ENCODE measurements at regions not wholly inside any gene's neighbourhood (a gene's known extent, or its start where the extent isn't known, plus 50 kb on each side); places are given as distances from the start of the nearest gene placed in this dataset.
"Not testable (repeated sequence)": the region's sequence is repeated elsewhere in the genome, so short reads cannot be mapped to it uniquely, and the experiment has no call there.

- H3K4me3 Mint-ChIP-seq = no peak overlapping the region
- no peaks in the 10 kb centered on the region for H3K27me3 Mint-ChIP-seq (ENCODE audit: insufficient read depth)
- no peak overlapping the region for H3K27ac Mint-ChIP-seq
- H3K9me3 Mint-ChIP-seq = no peaks in the 10 kb centered on the region
- no peaks in the 10 kb centered on the region for H3K36me3 Mint-ChIP-seq (ENCODE audit: low read depth)
- intact Hi-C loops (cut with micrococcal nuclease) = no loop called here
- DNase-seq (ENCODE audit: low spot score) = no peak
- H3K4me1 Mint-ChIP-seq (ENCODE audit: low read depth) = no peaks in the 10 kb centered on the region
These were observed 155.5 kb downstream of the DSC3 start for GRCh38 chr18:30886998-30887397.

GRCh38 chr18:30870466-30870865 lies 172.1 kb downstream of the DSC3 start:
- H3K36me3 Mint-ChIP-seq (ENCODE audit: low read depth) = no peaks in the 10 kb centered on the region
- no peaks in the 10 kb centered on the region for H3K4me1 Mint-ChIP-seq (ENCODE audit: low read depth)
- no peak overlapping the region for H3K27ac Mint-ChIP-seq
- intact Hi-C loops (cut with micrococcal nuclease) = no loop called here
- no peak for DNase-seq (ENCODE audit: low spot score)
- peaks cover 8% of the 10 kb centered on the region for H3K9me3 Mint-ChIP-seq
- H3K4me3 Mint-ChIP-seq = no peak overlapping the region
- H3K27me3 Mint-ChIP-seq (ENCODE audit: insufficient read depth) = no peaks in the 10 kb centered on the region

- no peaks in the 10 kb centered on the region for H3K4me1 Mint-ChIP-seq (ENCODE audit: low read depth)
- intact Hi-C loops (cut with micrococcal nuclease) = no loop called here
- no peak for DNase-seq (ENCODE audit: low spot score)
- no peak overlapping the region for H3K4me3 Mint-ChIP-seq
- H3K36me3 Mint-ChIP-seq (ENCODE audit: low read depth) = no peaks in the 10 kb centered on the region
- no peak overlapping the region for H3K27ac Mint-ChIP-seq
- H3K27me3 Mint-ChIP-seq (ENCODE audit: insufficient read depth) = no peaks in the 10 kb centered on the region
- H3K9me3 Mint-ChIP-seq = peaks cover 5% of the 10 kb centered on the region
These were observed 179.6 kb downstream of the DSC3 start for GRCh38 chr18:30862900-30863299.

GRCh38 chr18:30860741-30861140 lies 181.8 kb downstream of the DSC3 start:
- Mint-ChIP-seq H3K27ac (no peak overlapping the region), H3K36me3 (ENCODE audit: low read depth) (no peaks in the 10 kb centered on the region), H3K27me3 (ENCODE audit: insufficient read depth) (no peaks in the 10 kb centered on the region), H3K9me3 (no peaks in the 10 kb centered on the region), H3K4me3 (no peak overlapping the region), H3K4me1 (ENCODE audit: low read depth) (no peaks in the 10 kb centered on the region)
- DNase-seq (ENCODE audit: low spot score) = no peak
- intact Hi-C loops (cut with micrococcal nuclease) = no loop called here

GRCh38 chr18:30859036-30859435 lies 183.5 kb downstream of the DSC3 start:
- intact Hi-C loops (cut with micrococcal nuclease) = loop anchor here (10.0 kb wide), 1 partner anchor 56 kb away; no protein-coding TSS in a partner anchor
- Mint-ChIP-seq H3K27me3 (ENCODE audit: insufficient read depth) (no peaks in the 10 kb centered on the region), H3K4me3 (no peak overlapping the region), H3K4me1 (ENCODE audit: low read depth) (no peaks in the 10 kb centered on the region), H3K36me3 (ENCODE audit: low read depth) (no peaks in the 10 kb centered on the region), H3K27ac (no peak overlapping the region), H3K9me3 (no peaks in the 10 kb centered on the region)
- no peak for DNase-seq (ENCODE audit: low spot score)

- Mint-ChIP-seq H3K27me3 (ENCODE audit: insufficient read depth) (no peaks in the 10 kb centered on the region), H3K9me3 (no peaks in the 10 kb centered on the region), H3K27ac (no peak overlapping the region), H3K4me1 (ENCODE audit: low read depth) (no peaks in the 10 kb centered on the region), H3K4me3 (no peak overlapping the region), H3K36me3 (ENCODE audit: low read depth) (no peaks in the 10 kb centered on the region)
- intact Hi-C loops (cut with micrococcal nuclease) = loop anchor here (10.0 kb wide), 1 partner anchor 56 kb away; no protein-coding TSS in a partner anchor
- no peak for DNase-seq (ENCODE audit: low spot score)
These were observed 184.0 kb downstream of the DSC3 start for GRCh38 chr18:30858560-30858959.

- no peak overlapping the region for H3K4me3 Mint-ChIP-seq
- DNase-seq (ENCODE audit: low spot score) = no peak
- intact Hi-C loops (cut with micrococcal nuclease) = loop anchor here (10.0 kb wide), 1 partner anchor 59 kb away; no protein-coding TSS in a partner anchor
- H3K36me3 Mint-ChIP-seq (ENCODE audit: low read depth) = no peaks in the 10 kb centered on the region
- H3K4me1 Mint-ChIP-seq (ENCODE audit: low read depth) = no peaks in the 10 kb centered on the region
- H3K9me3 Mint-ChIP-seq = no peaks in the 10 kb centered on the region
- no peaks in the 10 kb centered on the region for H3K27me3 Mint-ChIP-seq (ENCODE audit: insufficient read depth)
- H3K27ac Mint-ChIP-seq = no peak overlapping the region
These were observed 186.8 kb downstream of the DSC3 start for GRCh38 chr18:30855762-30856161.

- intact Hi-C loops (cut with micrococcal nuclease) = loop anchor here (10.0 kb wide), 1 partner anchor 62 kb away; no protein-coding TSS in a partner anchor
- Mint-ChIP-seq H3K27ac (no peak overlapping the region), H3K4me1 (ENCODE audit: low read depth) (no peaks in the 10 kb centered on the region), H3K4me3 (no peak overlapping the region), H3K27me3 (ENCODE audit: insufficient read depth) (no peaks in the 10 kb centered on the region), H3K9me3 (no peaks in the 10 kb centered on the region), H3K36me3 (ENCODE audit: low read depth) (no peaks in the 10 kb centered on the region)
- no peak for DNase-seq (ENCODE audit: low spot score)
These were observed 189.6 kb downstream of the DSC3 start for GRCh38 chr18:30852980-30853379.

- intact Hi-C loops (cut with micrococcal nuclease) = loop anchor here (10.0 kb wide), 1 partner anchor 62 kb away; no protein-coding TSS in a partner anchor
- no peak for DNase-seq (ENCODE audit: low spot score)
- H3K4me3 Mint-ChIP-seq = no peak overlapping the region
- no peak overlapping the region for H3K27ac Mint-ChIP-seq
- no peaks in the 10 kb centered on the region for H3K4me1 Mint-ChIP-seq (ENCODE audit: low read depth)
- peaks cover 1% of the 10 kb centered on the region for H3K9me3 Mint-ChIP-seq
- H3K36me3 Mint-ChIP-seq (ENCODE audit: low read depth) = no peaks in the 10 kb centered on the region
- no peaks in the 10 kb centered on the region for H3K27me3 Mint-ChIP-seq (ENCODE audit: insufficient read depth)
These were observed 190.0 kb downstream of the DSC3 start for GRCh38 chr18:30852541-30852940.

GRCh38 chr18:30839056-30839561 lies 203.4 kb downstream of the DSC3 start:
- H3K4me3 Mint-ChIP-seq; H3K36me3 Mint-ChIP-seq (ENCODE audit: low read depth); DNase-seq (ENCODE audit: low spot score); intact Hi-C loops (cut with micrococcal nuclease); H3K27ac Mint-ChIP-seq; H3K4me1 Mint-ChIP-seq (ENCODE audit: low read depth); H3K27me3 Mint-ChIP-seq (ENCODE audit: insufficient read depth): not testable (repeated sequence)
- peaks cover 16% of the 10 kb centered on the region for H3K9me3 Mint-ChIP-seq

- Mint-ChIP-seq H3K27me3 (ENCODE audit: insufficient read depth) (no peaks in the 10 kb centered on the region), H3K27ac (no peak overlapping the region), H3K9me3 (peaks cover 6% of the 10 kb centered on the region), H3K36me3 (ENCODE audit: low read depth) (no peaks in the 10 kb centered on the region), H3K4me1 (ENCODE audit: low read depth) (no peaks in the 10 kb centered on the region), H3K4me3 (no peak overlapping the region)
- DNase-seq (ENCODE audit: low spot score) = no peak
- intact Hi-C loops (cut with micrococcal nuclease) = no loop called here
These were observed 213.8 kb downstream of the DSC3 start for GRCh38 chr18:30828700-30829099.

GRCh38 chr18:30819619-30820018 lies 222.9 kb downstream of the DSC3 start:
- no peak for DNase-seq (ENCODE audit: low spot score)
- Mint-ChIP-seq H3K9me3 (peaks cover 23% of the 10 kb centered on the region), H3K4me1 (ENCODE audit: low read depth) (no peaks in the 10 kb centered on the region), H3K36me3 (ENCODE audit: low read depth) (no peaks in the 10 kb centered on the region), H3K27me3 (ENCODE audit: insufficient read depth) (no peaks in the 10 kb centered on the region), H3K27ac (no peak overlapping the region), H3K4me3 (no peak overlapping the region)
- intact Hi-C loops (cut with micrococcal nuclease) = no loop called here

GRCh38 chr18:30814446-30814845 lies 228.1 kb downstream of the DSC3 start:
- H3K36me3 Mint-ChIP-seq (ENCODE audit: low read depth) = no peaks in the 10 kb centered on the region
- no peak for DNase-seq (ENCODE audit: low spot score)
- H3K4me1 Mint-ChIP-seq (ENCODE audit: low read depth) = no peaks in the 10 kb centered on the region
- peaks cover 23% of the 10 kb centered on the region for H3K9me3 Mint-ChIP-seq
- H3K27me3 Mint-ChIP-seq (ENCODE audit: insufficient read depth) = no peaks in the 10 kb centered on the region
- no peak overlapping the region for H3K4me3 Mint-ChIP-seq
- no peak overlapping the region for H3K27ac Mint-ChIP-seq
- intact Hi-C loops (cut with micrococcal nuclease) = no loop called here

- intact Hi-C loops (cut with micrococcal nuclease) = no loop called here
- DNase-seq (ENCODE audit: low spot score) = no peak
- Mint-ChIP-seq H3K4me1 (ENCODE audit: low read depth) (no peaks in the 10 kb centered on the region), H3K4me3 (no peak overlapping the region), H3K36me3 (ENCODE audit: low read depth) (no peaks in the 10 kb centered on the region), H3K9me3 (peaks cover 5% of the 10 kb centered on the region), H3K27ac (no peak overlapping the region), H3K27me3 (ENCODE audit: insufficient read depth) (no peaks in the 10 kb centered on the region)
These were observed 231.0 kb downstream of the DSC3 start for GRCh38 chr18:30811580-30811979.
